HL-60/S4 treated with retinoic acid at 250 ng/mL for 4 days and 3 days (cell line): ENCODE measurements at regions not wholly inside any gene's neighbourhood (a gene's known extent, or its start where the extent isn't known, plus 50 kb on each side); places are given as distances from the start of the nearest gene placed in this dataset.

Source experiments
- in situ Hi-C: fragments of 300-500 bp; cut with MboI; formaldehyde crosslinking; loops from 2 replicates; pipeline ENCODE4 v1.7.0; 2022; ENCODE audit warnings: low sequenced_read_pairs

GRCh38 chr11:109902764-109903433 is 190.3 kb upstream of the ZC3H12C start:
- in situ Hi-C loops, result no loop called here

GRCh38 chr11:109911488-109911887 is 181.7 kb upstream of the ZC3H12C start:
- in situ Hi-C loops, result no loop called here

GRCh38 chr11:109914038-109914437 is 179.2 kb upstream of the ZC3H12C start:
- in situ Hi-C loops, result no loop called here

GRCh38 chr11:109914809-109915653 is 178.2 kb upstream of the ZC3H12C start:
- in situ Hi-C loops, result no loop called here

- in situ Hi-C loops, result no loop called here
Observed at GRCh38 chr11:109926941-109927340, 166.3 kb upstream of the ZC3H12C start.

- in situ Hi-C loops, result no loop called here
Observed at GRCh38 chr11:109929308-109929707, 163.9 kb upstream of the ZC3H12C start.

GRCh38 chr11:109933126-109933525 is 160.1 kb upstream of the ZC3H12C start:
- in situ Hi-C loops, result no loop called here

- in situ Hi-C loops, result no loop called here
Observed at GRCh38 chr11:109934151-109934550, 159.0 kb upstream of the ZC3H12C start.

GRCh38 chr11:109936661-109937180 is 156.5 kb upstream of the ZC3H12C start:
- in situ Hi-C loops, result no loop called here

GRCh38 chr11:109937968-109938367 is 155.2 kb upstream of the ZC3H12C start:
- in situ Hi-C loops, result no loop called here

GRCh38 chr11:109939166-109939810 is 153.9 kb upstream of the ZC3H12C start:
- in situ Hi-C loops, result no loop called here

GRCh38 chr11:109940816-109941215 is 152.4 kb upstream of the ZC3H12C start:
- in situ Hi-C loops, result no loop called here

GRCh38 chr11:109945626-109946321 is 147.4 kb upstream of the ZC3H12C start:
- in situ Hi-C loops, result no loop called here

- in situ Hi-C loops, result no loop called here
Observed at GRCh38 chr11:109946322-109946846, 146.8 kb upstream of the ZC3H12C start.

GRCh38 chr11:109954534-109954933 is 138.7 kb upstream of the ZC3H12C start:
- in situ Hi-C loops, result no loop called here

GRCh38 chr11:109956124-109956793 is 136.9 kb upstream of the ZC3H12C start:
- in situ Hi-C loops, result no loop called here

- in situ Hi-C loops, result no loop called here
Observed at GRCh38 chr11:109957000-109957399, 136.2 kb upstream of the ZC3H12C start.

GRCh38 chr11:109957601-109958000 is 135.6 kb upstream of the ZC3H12C start:
- in situ Hi-C loops, result no loop called here

GRCh38 chr11:109958131-109958820 is 134.9 kb upstream of the ZC3H12C start:
- in situ Hi-C loops, result no loop called here

- in situ Hi-C loops, result no loop called here
Observed at GRCh38 chr11:109958821-109959166, 134.4 kb upstream of the ZC3H12C start.
